HEK293 (cell line): ENCODE measurements at regions not wholly inside any gene's neighbourhood (a gene's known extent, or its start where the extent isn't known, plus 50 kb on each side); places are given as distances from the start of the nearest gene placed in this dataset.

Experiments
- ZNF311 ChIP-seq: fragments of 450-650 bp; formaldehyde crosslinking; IDR thresholded peaks from 2 replicates; pipeline ENCODE4 v1.5.1; 2017; ENCODE audit warnings: missing biosample characterization, missing genetic modification characterization, borderline replicate concordance
- ZNF341 ChIP-seq: fragments of 450-650 bp; formaldehyde crosslinking; IDR thresholded peaks from 2 replicates; pipeline ENCODE4; 2016; ENCODE audit warnings: low read depth, missing biosample characterization, missing genetic modification characterization
- TF ChIP-seq, protein P1 (sequence below): fragments of 450-650 bp; formaldehyde crosslinking; IDR thresholded peaks from 2 replicates; pipeline ENCODE4 v1.5.1; 2016; ENCODE audit warnings: missing biosample characterization, missing genetic modification characterization
- TF ChIP-seq, protein P2 (sequence below): fragments of 450-650 bp; formaldehyde crosslinking; IDR thresholded peaks from 2 replicates; pipeline ENCODE4 v1.5.1; 2016; ENCODE audit warnings: missing biosample characterization, missing genetic modification characterization

DNA sequence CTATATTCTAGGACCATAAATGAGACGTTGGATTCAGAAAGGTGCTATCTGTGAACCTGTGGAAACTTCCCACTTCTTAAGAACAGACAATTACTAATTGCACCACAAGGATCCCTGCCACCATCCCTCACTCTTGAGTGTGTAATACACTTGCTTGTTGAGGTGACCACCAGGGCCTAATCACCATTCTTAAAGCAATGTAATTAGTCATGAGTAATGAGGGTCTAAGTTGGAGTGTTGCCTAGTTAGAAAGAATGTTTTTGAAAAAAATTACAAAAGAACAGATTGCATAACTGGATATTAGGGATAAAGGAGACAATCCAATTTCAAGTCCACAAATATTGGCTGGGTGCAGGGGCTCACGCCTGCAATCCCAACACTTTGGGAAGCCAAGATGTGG is 56.9 kb upstream of the TRIO start:
- TF ChIP-seq, protein P1, sequence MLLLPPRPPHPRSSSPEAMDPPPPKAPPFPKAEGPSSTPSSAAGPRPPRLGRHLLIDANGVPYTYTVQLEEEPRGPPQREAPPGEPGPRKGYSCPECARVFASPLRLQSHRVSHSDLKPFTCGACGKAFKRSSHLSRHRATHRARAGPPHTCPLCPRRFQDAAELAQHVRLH (tag by site-specific recombination) = no peak
- TF ChIP-seq, protein P2, sequence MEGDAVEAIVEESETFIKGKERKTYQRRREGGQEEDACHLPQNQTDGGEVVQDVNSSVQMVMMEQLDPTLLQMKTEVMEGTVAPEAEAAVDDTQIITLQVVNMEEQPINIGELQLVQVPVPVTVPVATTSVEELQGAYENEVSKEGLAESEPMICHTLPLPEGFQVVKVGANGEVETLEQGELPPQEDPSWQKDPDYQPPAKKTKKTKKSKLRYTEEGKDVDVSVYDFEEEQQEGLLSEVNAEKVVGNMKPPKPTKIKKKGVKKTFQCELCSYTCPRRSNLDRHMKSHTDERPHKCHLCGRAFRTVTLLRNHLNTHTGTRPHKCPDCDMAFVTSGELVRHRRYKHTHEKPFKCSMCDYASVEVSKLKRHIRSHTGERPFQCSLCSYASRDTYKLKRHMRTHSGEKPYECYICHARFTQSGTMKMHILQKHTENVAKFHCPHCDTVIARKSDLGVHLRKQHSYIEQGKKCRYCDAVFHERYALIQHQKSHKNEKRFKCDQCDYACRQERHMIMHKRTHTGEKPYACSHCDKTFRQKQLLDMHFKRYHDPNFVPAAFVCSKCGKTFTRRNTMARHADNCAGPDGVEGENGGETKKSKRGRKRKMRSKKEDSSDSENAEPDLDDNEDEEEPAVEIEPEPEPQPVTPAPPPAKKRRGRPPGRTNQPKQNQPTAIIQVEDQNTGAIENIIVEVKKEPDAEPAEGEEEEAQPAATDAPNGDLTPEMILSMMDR (tag by site-specific recombination) = no peak
- TF ChIP-seq ZNF311 (tag by site-specific recombination) = no peak
- TF ChIP-seq ZNF341 (tag by site-specific recombination) = no peak
